AG09309 (cell line): ENCODE measurements at regions not wholly inside any gene's neighbourhood (a gene's known extent, or its start where the extent isn't known, plus 50 kb on each side); places are given as distances from the start of the nearest gene placed in this dataset.

Experiments used
- DNase-seq: peaks from one replicate; pipeline ENCODE4 v3.0.0-alpha.2; 2010; ENCODE audit warnings: low read depth
- H3K4me3 ChIP-seq: 2 replicates; pipeline ENCODE4 v1.5.1; 2011; ENCODE audit warnings: mild to moderate bottlenecking, low read depth, low read length, moderate library complexity; ENCODE audit not compliant: control insufficient read depth
- TF ChIP-seq, protein P1 (sequence below): IDR thresholded peaks from 2 replicates; pipeline ENCODE4 v1.5.1; 2011; ENCODE audit warnings: mild to moderate bottlenecking, low read depth, low read length, inconsistent platforms; ENCODE audit not compliant: insufficient read depth, control insufficient read depth; ENCODE audit errors: missing control alignments

DNA sequence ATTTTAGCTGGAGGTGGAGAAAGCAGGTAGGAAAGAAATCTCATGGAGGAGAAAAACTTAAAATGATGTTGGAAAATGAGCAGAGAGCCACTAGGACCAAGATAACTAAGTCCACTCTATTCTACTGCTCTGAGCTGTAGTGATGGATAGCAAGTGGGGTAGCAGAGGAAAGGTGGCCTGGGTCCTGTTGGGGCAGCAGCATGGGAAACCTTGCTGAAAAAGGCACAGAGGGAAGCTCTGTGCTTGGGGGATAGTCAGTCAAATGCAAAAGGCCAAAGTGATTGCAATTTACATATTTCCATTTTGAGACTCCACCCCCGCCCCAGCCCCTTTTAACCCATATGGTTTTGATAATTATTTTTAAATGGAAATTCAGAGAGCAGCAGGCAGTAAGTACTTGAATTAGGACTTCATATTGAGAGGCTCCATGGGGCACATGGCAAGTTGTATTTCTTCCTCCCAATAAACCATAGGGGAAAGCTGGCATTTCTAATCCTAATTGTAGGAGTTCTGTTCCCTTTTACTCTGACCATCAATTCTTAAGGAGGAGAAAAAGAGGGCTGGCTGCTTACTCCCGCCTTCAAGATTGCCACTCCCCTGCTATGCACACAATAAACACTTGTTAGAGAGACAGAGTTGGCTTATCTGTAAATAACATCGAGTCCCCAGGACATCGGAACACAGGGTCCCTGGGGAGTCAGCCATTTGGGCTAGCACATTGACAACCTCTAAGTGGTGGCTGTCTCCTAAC is 1341.5 kb upstream of the TENM4 start:
- DNase-seq = no peak
- no peak overlapping the region for H3K4me3 ChIP-seq
- TF ChIP-seq, protein P1, sequence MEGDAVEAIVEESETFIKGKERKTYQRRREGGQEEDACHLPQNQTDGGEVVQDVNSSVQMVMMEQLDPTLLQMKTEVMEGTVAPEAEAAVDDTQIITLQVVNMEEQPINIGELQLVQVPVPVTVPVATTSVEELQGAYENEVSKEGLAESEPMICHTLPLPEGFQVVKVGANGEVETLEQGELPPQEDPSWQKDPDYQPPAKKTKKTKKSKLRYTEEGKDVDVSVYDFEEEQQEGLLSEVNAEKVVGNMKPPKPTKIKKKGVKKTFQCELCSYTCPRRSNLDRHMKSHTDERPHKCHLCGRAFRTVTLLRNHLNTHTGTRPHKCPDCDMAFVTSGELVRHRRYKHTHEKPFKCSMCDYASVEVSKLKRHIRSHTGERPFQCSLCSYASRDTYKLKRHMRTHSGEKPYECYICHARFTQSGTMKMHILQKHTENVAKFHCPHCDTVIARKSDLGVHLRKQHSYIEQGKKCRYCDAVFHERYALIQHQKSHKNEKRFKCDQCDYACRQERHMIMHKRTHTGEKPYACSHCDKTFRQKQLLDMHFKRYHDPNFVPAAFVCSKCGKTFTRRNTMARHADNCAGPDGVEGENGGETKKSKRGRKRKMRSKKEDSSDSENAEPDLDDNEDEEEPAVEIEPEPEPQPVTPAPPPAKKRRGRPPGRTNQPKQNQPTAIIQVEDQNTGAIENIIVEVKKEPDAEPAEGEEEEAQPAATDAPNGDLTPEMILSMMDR = no peak

DNA sequence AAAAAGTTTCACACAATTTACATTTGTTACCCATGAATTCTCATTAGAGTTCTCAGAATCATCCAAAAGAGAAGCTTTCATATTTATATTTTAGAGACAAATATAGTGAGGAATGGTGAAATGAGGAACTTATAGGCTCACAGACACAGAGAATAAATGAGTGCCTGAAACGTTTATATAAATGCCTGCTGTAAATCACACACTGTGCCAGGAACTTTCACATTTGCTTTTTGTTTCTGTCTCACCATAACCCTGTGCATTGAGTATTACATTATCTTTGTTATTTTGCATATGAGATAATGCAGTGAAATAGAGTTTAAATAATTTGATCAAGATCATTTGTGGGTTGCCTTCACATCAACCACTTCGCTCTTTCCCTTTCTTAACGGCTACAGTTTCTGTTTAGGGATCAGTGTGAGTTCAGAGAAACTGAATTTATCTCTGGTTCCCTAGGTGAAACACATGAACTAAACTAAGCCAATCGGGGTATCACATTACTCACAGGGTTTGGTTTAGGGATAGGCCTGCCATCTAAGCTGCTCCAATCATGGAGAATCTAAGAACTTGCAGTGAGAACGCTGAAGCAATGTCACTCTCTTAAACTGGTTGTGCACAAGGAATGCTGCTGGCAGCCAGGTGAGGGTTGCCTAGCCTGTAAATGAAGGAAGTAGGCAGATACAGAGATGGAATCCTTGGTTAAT is 1339.2 kb upstream of the TENM4 start:
- H3K4me3 ChIP-seq = no peak overlapping the region
- TF ChIP-seq, protein P1 = no peak
- DNase-seq = no peak

DNA sequence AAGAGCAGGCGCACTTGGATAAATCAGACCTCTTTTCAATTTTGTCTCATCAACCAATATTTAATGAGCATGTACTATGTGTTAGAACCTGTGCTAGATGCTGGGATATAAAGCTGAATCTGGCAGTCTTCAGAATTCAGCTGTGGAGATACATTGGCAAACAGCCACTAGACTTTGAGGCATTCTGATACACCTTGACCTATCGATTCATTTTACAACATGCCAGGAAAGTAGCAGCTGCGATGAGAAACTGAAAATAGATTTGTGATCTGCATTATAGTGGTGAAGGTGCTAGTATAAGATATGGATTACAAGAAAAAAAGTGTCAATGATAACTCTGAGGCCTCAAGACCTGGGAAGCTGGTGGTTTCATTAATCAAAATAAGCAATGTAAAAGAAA is 1338.1 kb upstream of the TENM4 start:
- H3K4me3 ChIP-seq = no peak overlapping the region
- TF ChIP-seq, protein P1 = no peak
- DNase-seq = no peak

DNA sequence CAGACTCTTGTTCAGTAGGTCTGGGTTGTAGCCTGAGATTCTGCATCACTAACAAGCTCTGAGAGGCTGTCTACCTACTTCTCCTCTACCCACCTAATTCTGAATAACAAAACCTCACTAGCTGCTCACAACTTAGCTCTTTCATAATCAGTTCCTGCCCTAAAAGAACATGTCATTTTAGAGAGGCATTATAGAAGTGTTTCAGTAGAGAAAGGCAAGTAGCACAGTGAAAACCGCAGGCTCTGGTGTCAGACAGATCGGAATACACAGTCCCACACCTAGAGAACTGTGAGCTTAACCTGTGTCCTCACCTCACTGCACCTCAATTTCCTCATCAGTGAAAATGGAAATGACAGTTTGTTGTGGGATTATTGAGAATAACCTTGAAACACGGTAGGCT is 1337.6 kb upstream of the TENM4 start:
- H3K4me3 ChIP-seq = no peak overlapping the region
- TF ChIP-seq, protein P1 = no peak
- no peak for DNase-seq

DNA sequence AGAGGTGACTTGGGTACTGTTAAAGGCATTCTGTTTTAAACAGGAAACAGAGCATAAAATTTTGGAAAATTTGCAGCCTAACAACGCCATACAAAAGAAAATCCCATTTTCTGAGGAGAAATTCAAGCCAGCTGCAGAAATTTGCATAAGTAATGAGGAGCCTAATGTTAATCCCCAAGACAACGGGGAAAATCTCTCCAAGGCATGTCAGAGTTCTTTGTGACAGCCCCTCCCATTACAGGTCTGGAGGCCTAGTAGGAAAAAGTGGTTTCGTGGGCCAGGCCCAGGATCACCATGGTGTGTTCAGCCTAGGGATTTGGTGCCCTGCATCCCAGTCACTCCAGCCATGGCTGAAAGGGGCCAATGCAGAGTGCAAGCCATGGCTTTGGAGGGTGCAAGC is 1333.1 kb upstream of the TENM4 start:
- TF ChIP-seq, protein P1 = no peak
- no peak for DNase-seq
- H3K4me3 ChIP-seq = no peak overlapping the region

DNA sequence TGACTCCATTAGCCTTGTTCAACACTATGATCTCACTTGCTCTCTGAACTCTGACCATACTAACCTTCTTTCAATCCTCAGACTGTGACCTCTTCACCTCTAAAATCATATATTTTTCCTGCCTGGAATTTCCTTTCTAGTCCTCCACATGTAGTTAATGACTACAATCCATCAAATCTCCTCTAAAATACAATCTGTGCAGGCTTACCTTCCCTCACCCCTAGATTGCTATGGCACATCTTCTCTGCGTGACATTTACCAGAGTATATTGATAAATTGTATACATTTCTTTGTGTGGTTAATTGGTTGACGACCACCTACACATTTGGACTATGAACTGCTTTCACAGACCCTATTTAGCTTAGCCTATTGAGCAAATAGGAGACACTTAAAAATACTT is 1330.2 kb upstream of the TENM4 start:
- DNase-seq = no peak
- TF ChIP-seq, protein P1 = no peak
- H3K4me3 ChIP-seq = no peak overlapping the region
